NOMO-1 treated with dmso at 0.1 percent for 144 hours (cell line): ENCODE measurements at regions not wholly inside any gene's neighbourhood (a gene's known extent, or its start where the extent isn't known, plus 50 kb on each side); places are given as distances from the start of the nearest gene placed in this dataset.
"Not testable (repeated sequence)": the region's sequence is repeated elsewhere in the genome, so short reads cannot be mapped to it uniquely, and the experiment has no call there.

ENCODE experiments used
- DNase-seq: peaks from one replicate; lab custom pipeline; 2025; ENCODE audit not compliant: unreplicated experiment; lab: John Stamatoyannopoulos, UW

DNA sequence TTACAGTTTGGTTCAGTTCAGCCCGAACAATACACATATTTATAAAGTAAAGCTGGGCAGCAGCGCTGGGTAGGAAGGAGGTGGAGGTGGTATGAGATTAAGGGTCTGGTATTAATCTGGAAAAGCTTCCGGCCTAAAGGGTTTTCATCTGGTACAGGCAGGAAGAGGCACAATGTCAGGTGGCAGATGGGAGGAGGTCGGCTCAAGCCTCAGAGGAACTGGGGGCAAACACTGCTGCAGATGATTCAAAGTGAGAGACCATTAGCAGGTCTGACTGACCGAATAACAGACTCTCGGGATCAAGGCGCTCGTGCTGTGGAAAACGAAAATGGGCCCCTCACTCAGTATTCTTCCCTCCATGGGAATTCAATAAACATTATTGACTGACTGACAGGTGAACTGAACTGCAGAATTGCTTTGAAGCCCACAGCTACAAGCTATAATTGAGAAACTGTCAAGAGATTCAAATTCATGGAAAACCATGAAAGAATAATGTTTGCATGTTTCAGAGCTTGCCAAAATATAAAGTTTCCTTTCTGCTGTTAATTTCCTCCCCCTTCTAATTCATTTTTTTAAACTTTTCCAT lies 75.3 kb downstream of the TMEM167A start:
- DNase-seq, result no peak

DNA sequence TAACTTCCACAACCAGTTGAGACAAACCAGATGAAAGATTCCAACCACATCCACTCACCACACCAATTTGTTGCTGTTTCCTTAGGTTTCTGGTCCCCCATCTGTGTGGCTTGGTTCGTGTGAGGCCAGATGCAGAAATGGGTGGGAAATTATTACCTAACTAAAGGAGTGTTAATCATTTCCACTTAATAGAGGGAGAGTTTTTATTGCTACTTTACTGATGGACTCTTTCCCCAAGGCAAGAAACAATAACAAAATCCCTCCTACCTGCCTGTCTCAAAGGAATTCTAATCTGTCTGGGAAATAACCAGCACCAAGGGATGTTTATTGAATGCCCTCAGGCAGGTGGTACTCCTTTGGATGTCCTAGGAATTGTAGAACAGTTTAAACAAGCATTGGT lies 76.3 kb downstream of the TMEM167A start:
- DNase-seq, result no peak

DNA sequence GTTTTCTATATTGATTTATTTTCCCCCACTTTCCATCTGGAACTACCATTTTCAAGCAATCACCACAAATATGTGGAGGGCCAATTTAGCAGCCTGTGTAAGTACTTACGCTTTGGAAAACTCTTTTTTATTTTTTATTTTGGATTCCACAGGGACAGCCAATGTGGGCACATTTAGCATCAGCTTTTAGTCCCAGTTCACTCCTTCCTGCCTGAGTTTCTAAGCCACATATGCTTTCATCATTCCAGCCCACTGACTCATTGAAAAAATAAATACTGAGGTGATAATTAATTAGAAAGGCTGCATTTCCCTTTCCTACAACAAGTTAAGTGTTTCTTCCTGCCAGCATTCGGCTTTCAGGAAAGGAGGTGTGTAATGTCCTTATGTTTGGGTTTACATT lies 76.8 kb downstream of the TMEM167A start:
- DNase-seq, result no peak

DNA sequence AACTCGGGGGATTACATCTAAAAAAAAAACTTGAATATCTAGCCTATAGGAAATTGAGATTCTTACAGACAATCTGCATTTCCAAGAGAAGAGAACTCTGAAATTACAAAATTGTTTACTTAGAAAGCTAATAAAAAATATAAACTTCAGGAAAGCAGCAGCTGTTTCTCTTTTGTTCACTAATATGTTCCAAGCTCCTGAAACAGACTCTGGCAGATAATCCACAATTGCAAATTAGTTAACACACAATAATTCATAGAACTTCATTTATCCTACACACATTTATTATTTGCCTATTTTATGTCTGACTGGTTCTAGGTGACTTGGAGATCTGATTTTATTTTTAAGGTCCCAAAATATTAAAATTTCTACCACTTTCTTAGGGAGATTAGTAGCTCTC lies 83.8 kb downstream of the TMEM167A start:
- DNase-seq, result no peak

DNA sequence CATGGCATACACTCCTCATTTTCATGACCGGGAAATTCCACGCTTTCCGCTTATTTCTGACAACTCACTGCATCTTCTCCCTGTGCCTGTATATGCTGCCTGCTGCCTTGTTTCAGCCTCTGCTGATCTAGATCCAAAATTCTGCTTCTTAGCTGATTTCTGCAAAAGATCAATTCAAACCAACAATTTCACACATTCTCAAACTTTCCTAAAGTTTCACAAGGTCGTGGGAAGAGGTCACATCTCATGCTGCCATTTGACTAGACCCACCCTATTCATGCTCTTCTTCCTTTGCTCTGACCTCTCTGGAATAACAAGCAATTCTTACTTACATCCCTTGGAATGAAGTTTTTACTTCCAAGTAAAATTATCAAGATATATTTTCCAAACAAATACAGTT lies 84.5 kb downstream of the TMEM167A start:
- DNase-seq, result no peak

DNA sequence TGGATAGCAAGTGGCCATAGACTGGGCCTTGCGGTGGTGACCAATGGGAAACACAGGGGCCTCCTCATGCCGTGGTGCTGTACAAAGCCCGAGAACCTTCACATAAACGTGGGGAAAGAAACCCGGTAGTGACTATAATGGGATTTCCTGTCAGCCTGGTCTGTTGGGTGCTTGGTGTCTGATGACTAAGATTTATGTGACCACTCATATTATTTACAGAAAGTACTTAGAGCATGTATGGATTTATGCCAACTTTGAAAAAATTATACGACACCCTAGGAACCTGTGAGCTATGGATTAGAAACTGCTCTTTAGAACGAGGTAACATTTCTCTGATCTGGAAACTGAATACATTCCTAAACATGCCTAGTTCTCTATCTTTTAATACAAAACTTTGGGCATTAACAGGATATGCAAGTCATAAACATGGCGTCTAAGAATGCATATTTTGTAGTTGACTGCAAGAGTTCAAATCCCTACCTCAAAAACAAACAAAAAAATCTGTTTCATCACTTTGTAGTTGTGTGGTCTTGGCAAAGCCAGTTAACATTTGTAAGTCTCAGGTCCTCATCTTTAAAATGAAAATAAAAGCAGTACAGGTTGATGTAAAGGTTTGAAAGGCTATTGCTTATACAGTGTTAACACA lies 85.4 kb downstream of the TMEM167A start:
- peak; percentile 12 for DNase-seq

DNA sequence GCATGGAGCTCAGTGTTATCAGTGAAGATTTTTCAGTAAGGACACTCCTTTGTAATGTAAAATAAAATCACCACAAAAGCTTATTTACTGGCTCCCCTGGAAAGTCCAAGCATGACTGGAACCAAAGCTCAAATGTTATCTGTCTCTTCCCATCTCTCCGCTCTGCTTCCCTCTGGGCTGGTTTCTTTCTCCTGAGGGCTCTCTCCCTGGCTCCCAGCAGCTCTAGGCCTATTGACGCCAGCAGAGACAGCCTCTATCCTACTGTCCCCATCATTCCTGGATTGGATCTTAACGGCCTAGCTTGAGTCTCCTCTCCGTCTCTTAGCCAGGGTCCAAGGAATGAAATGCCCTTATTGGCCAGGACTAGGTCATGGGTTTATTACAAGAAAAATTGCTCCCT lies 86.1 kb downstream of the TMEM167A start:
- no peak for DNase-seq

DNA sequence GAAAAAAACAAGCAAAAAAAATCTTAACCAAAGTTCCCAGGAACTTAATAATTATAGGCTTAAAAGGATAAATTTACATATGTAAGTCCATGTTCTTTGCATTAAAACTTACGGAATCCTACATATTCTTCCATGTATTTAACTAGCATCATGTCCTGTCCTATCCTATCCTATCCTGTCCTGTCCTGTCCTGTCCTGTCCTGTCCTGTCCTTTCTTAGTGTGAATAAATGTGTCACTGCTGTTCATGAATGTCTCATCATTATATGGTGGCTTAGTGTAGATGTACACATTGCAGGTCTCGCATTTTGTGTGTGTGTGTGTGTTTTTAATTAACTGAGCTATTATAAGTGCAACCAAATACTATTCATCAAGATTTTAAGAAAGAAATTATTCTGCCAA lies 90.0 kb downstream of the TMEM167A start:
- no peak for DNase-seq

DNA sequence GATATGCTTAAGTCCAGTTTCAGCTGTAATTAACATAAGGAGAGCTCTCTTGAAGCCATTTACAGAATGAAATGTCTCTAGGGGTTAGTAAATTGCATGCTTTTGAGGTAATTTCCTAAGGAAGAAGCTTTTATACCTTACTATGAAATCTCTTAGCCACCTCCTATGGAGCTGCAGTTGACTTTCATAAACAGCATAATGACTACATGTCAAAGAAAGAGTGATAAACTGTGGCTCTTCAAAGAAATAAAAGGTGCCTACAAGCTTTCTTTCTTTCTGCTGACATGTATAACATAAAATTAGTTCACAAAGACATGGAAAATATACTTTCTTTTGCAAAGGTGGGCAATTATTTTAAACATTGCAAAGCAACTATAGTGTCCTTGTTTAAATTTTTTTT lies 90.8 kb downstream of the TMEM167A start:
- no peak for DNase-seq

DNA sequence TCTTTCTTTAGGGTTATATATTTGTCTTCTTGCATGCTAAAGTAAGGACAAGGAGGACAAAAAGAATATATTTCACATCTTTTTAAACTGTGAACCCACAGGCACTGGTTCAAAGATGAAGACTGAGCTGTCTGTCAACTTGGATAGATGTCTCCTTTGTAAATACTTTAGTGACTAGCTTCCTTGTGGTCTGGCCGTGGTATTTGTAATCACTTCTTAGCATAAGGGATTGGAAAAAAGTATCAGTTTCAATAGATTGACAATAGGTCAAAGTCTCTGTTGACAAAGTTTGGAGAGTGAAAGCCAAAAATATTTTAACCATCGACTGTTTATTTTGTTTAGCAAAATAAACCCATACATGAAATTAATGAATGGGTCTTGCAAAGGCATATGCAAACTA lies 91.4 kb downstream of the TMEM167A start:
- no peak for DNase-seq

DNA sequence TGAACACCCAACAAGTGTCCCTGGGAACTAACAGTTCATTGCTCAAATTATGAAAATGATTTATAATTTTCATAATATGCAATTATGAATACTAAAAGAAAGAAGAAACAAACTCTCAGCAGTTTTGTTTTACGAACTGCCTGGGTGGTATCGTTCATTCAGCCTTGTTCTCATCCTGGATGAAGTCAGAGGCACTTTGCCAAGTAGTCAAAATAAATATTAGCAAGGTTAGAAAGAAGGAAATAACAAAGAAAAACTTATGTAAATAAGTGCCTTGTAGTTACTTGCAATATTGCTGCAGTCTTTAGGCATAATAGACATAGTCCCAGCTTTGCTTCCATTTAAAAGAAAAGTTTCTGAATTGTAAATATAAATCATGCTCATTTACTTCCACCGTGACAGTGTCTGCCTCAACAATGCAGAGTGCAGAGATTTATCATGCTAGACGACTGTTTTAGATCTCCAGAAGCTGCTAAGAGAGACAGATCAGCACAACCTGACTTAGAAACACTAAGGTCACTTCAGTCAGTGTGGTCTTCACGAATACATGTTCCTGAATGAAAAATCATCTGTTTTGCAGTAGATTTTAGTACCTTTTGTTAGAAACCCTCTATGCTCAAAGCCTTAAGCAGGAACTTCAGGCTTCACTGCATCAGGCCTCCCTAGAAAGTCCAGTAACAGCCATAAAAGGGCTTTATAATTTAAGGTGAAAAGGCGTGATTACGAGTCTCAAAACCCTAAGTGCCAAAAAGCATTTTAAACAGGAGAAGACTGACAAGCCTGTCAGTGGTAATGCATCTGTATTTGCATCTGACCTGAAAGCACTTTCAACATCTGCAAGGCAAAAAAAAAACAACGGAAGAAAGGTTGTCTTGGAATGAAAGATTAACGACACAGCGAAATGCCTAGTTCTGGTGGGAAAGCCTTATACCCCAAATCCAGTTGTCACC lies 92.1 kb downstream of the TMEM167A start:
- DNase-seq, result no peak

DNA sequence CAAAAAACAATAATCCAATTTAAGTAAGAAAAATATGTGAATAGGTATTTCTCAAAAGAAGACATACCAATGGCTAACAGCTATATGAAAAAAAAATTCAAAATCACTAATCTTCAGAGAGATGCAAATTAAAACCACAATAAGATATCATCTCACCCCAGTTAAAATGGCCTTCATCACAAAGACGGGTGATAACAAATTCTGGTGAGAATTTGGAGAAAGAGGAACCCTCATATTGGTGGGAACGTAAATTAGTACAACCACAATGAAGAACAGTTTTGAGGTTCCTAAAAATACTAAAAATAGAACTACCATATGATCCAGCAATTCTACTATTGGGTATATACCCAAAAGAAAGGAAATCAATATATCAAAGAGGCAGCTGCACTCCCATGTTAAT lies 94.3 kb downstream of the TMEM167A start:
- DNase-seq, result no peak

DNA sequence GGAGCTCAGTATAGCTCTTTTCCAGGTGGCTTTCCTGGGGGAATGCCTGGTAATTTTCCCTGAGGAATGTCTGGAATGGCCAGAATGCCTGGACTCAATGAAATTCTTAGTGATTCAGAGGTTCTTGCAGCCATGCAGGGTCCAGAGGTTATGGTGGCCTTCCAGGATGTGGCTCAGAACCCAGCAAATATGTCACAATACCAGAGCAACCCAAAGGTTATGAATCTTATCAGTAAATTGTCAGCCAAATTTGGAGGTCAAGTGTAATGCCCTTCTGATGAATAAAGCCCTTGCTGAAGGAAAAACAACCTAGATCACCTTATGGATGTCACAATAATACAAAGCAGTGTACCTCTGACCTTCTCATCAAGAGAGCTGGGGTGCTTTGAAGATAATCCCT lies 100.3 kb downstream of the TMEM167A start:
- not testable (repeated sequence) for DNase-seq

DNA sequence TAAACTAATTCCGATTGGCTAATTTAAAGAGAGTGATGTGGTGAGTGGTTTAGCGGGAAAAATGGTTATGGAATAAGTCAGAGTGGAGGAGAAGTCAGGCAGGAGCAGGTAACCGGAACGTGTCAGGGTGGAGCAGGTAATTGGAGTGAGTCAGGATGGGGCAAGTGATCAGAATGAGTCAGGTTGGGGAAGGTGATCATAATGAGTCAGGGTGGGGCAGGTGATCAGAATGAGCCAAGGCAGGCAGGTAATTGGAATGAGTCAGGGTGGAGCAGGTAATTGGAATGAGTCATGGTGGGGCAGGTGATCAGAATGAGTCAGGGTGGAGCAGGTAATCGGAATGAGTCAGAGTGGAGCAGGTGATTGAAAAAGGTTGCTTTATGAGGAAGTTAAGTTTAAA lies 101.4 kb downstream of the TMEM167A start:
- DNase-seq, result no peak

DNA sequence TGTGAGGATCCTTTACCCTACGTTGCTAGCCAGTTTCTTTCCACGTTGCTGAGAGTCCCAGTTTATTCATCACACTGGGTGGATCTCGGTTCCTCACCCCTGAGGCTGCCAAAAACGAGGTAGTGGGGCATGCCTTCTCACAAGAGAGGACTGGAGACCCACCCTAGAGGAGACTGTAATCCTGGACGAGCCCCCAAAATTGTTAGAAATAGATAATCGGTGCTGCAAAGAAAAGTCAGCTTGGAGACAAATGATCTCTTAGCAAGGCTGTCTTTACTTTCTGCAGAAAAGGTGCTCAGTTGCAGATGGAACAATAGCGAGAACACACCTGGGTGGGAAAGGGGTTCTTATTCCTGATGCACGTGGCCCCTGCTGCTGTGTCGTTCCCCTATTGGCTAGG lies 101.8 kb downstream of the TMEM167A start:
- no peak for DNase-seq

DNA sequence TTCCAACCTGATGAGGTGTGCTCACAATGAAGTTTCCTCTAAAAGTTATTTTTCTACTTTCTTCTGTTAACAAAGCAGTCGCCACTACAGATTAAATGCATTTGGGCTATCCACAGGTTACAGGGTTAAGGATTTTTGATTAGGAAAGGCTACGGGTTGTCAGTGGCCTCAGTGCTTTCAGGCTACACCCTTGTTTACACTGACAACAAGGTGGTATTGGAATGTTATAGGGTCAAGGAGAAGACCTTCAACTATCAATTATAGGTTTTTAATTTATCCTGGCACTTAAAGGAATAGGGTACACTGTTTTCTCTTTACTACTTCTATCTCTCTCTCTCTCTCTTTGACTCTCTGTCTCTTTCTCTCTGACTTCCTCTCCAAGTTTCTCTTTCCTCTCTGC lies 102.8 kb downstream of the TMEM167A start:
- DNase-seq, result not testable (repeated sequence)

DNA sequence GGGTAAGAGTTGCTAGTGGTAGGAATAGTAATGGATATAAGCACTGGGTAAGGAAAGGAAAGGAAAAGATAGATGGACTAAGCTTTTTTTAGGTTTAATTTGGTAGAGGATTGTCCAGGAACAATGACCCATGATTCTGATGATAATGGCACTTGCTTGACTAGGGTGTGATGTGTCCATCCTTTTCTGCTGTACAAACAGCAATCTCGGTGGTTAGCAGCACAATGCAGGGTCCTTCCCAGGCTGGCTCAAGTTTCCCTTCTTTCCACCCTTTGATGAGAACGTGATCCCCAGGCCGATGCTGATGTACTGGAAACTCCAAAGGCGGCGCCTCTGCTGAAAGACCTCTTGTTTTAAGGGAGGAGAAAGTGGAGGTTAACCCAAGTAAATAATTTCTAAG lies 105.3 kb downstream of the TMEM167A start:
- no peak for DNase-seq

DNA sequence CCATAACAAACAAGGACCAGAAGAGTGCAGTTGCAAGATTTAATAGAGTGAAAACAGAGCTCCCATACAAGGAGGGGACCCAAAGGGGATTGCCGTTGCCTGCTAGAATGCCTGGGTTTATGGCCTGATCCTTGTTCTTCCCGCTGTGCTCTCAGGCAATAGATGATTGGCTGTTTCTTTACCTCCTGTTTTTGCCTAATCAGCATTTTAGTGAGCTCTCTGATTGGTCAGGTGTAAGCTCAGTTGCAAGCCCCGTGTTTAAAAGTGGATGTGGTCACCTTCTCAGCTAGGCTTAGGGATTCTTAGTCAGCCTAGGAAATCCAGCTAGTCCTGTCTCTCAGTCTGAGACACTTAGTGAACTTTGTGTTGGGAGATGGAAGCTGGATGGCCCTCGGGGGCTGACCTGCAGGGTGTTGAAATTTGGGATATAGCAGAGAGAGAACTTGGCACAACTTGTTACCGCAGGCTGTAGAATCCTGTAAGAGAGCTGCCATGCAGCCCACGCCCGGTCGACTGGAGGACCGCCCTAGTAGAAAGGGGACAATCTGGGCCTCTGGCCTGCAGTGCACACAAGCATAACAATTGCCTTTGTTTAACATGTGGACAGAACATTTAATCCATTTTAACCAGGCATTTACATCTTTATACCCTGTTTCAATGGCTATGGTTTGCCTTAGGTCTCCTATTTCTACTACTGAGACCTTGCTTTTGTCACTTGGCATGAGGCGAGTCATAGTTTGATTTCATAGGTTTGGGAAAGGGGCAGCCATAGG lies 106.0 kb downstream of the TMEM167A start:
- not testable (repeated sequence) for DNase-seq

DNA sequence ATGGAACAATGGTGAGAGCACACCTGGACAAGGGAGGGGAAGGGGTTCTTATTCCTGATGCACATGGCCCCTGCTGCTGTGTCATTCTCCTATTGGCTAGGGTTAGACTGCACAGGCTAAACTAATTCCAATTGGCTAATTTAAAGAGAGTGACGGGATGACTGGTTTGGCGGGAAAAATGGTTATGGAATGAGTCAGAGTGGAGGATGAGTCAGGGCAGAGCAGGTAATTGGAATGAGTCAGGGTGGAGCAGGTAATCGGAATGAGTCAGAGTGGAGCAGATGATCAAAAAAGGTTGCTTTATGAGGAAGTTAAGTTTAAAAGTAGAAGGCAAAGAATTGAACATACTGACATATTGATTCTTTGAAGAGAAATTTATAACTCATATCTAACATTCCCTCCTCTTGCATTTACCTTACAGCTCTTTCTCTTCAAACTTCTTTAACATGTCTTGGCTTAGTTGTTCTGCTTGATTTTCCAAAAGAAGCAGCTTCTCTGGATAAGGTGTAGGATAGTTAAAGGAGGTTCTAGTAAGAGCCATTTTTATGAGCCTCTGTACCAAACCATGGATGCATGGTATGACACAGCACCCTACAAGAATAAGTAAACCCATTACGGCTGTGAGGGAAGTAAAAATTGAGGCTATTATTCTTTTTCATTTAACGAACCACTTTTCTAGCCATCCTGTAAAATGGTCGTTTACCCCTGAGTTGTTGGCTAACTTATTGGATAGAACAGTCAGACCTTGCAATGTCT lies 107.8 kb downstream of the TMEM167A start:
- DNase-seq, result not testable (repeated sequence)

DNA sequence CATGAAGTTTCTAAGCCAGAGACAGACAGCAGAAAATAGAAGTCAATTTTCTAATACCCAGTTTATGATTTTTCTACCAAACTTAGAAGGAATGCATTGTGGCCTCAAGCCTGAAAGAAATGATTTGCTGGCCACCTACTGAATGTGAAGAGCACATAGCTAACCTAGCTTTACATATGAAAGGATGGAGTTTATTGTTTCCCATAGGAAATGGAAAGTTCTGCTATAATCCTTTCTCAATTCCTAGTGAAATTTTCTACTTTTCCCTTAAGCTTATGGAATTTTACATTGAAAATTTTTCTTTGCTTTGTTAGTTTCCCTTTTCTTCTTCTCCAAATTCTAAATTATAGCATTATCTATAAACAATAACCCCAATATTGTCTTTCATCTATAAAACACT lies 110.1 kb downstream of the TMEM167A start:
- DNase-seq, result no peak

DNA sequence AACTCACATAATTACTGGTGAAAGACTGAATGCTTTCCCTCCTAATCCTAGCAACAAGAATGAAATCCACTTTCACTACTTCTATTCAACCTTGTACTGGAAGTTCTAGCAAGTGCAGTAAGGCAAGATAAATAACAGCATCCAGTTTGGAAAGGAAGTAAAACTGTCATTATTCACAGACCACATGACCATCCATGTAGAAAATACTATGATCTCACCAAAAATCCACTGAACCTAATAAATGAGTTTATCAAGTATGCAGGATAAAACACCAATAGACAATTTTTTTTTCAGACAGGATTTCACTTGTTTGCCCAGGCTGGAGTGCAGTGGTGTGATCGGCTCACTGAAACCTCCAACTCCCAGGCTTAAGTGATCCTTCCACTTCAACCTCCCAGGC lies 117.7 kb downstream of the TMEM167A start:
- DNase-seq, result no peak
